ENCODE measurements at regions not wholly inside any gene's neighbourhood (a gene's known extent, or its start where the extent isn't known, plus 50 kb on each side); places are given as distances from the start of the nearest gene placed in this dataset.
"Not testable (repeated sequence)": the region's sequence is repeated elsewhere in the genome, so short reads cannot be mapped to it uniquely, and the experiment has no call there.

DNA sequence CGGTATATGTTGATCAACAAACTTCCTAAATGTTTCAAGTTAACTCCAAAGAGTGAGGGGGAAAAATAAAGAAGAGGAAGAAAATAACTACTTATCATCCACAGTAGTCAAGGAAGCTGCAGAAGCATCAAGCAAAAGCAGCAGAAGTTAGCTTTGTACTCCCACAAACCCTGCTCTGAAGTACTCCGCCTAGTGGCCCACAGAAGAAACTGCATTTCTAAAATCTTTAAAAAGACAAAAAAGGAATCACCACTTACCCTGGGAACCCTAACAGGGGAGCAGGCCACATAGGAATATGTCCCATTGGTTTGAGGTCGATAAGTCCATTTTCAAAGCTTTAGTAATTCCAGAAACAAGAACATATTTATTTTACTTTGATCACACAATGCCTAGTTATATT, 2948.3 kb upstream of the OR11H1 start:
- dilution Hi-C loops (cut with MboI; ENCODE audit: extremely low pct_ligation_motif_present, low sequenced_read_pairs); FAIRE-seq: not testable (repeated sequence)
- TF ChIP-seq, protein P1, sequence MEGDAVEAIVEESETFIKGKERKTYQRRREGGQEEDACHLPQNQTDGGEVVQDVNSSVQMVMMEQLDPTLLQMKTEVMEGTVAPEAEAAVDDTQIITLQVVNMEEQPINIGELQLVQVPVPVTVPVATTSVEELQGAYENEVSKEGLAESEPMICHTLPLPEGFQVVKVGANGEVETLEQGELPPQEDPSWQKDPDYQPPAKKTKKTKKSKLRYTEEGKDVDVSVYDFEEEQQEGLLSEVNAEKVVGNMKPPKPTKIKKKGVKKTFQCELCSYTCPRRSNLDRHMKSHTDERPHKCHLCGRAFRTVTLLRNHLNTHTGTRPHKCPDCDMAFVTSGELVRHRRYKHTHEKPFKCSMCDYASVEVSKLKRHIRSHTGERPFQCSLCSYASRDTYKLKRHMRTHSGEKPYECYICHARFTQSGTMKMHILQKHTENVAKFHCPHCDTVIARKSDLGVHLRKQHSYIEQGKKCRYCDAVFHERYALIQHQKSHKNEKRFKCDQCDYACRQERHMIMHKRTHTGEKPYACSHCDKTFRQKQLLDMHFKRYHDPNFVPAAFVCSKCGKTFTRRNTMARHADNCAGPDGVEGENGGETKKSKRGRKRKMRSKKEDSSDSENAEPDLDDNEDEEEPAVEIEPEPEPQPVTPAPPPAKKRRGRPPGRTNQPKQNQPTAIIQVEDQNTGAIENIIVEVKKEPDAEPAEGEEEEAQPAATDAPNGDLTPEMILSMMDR (optimal IDR thresholded peaks at IDR 0.05 in 1 of 3, IDR thresholded peaks at IDR 0.05 in 1 of 3, conservative IDR thresholded peaks at IDR 0.05 in 1 of 3; ENCODE audit: extremely low read depth in 1 of 3, insufficient read depth in 2 of 3, low read length in 3 of 3): peak in 1 of 3 experiments; percentile 17

DNA sequence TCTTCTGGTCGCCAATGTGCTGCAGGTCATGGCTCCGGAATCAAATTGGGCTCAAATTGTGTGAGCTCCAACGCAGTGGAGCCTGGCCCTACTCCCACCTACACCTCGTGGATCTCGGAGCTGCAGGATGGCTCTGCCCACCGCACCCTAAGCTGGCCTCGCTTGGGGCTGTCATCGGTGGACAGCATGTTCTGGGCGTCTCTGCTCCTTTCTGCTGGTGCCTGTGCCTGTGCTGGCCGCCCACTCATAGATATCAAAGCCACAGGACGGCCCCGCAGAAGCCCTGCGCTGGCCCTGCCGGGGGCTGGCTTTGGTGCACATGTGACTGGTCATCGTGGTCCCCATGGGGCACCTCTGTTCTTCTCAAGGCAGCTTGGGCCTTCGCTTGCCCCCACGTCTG, 2943.5 kb upstream of the OR11H1 start:
- DNase-seq (ENCODE audit: low read depth, low spot score); dilution Hi-C loops (cut with MboI; ENCODE audit: extremely low pct_ligation_motif_present, low sequenced_read_pairs); H3K36me3 ChIP-seq (ENCODE audit: control insufficient read depth in 2 of 2, extremely low read depth in 1 of 2, insufficient read depth in 2 of 2, low read length in 2 of 2); H3K4me2 ChIP-seq (ENCODE audit: control insufficient read depth, extremely low read depth, insufficient read depth, low read depth, low read length); H3K79me2 ChIP-seq (ENCODE audit: control insufficient read depth, insufficient read depth, low read length); H2AFZ ChIP-seq (ENCODE audit: control insufficient read depth, low read length); H3K27ac ChIP-seq (ENCODE audit: control insufficient read depth, insufficient read depth, low read length); H3K9me3 ChIP-seq (ENCODE audit: control insufficient read depth, low read depth, low read length); H3K27me3 ChIP-seq (ENCODE audit: control insufficient read depth, extremely low read depth, insufficient read depth, low read length); H3K9me1 ChIP-seq (ENCODE audit: control insufficient read depth, extremely low read depth, insufficient read depth, low read length); H3K4me3 ChIP-seq (ENCODE audit: control insufficient read depth in 2 of 3, extremely low read depth in 1 of 3, insufficient read depth in 2 of 3, low read depth in 1 of 3, low read length in 3 of 3); FAIRE-seq; H3K4me1 ChIP-seq (ENCODE audit: control insufficient read depth, extremely low read depth, insufficient read depth, low read length); H3K9ac ChIP-seq (ENCODE audit: control insufficient read depth, extremely low read depth, insufficient read depth, low read length); H4K20me1 ChIP-seq (ENCODE audit: control insufficient read depth, extremely low read depth, insufficient read depth, low read length): not testable (repeated sequence)

More for the DNA sequence above, 2948.3 kb upstream of the OR11H1 start:
- not testable (repeated sequence) for H2AFZ ChIP-seq (ENCODE audit: control insufficient read depth, low read length); H3K9ac ChIP-seq (ENCODE audit: control insufficient read depth, extremely low read depth, insufficient read depth, low read length); H3K4me3 ChIP-seq (ENCODE audit: control insufficient read depth in 2 of 3, extremely low read depth in 1 of 3, insufficient read depth in 2 of 3, low read depth in 1 of 3, low read length in 3 of 3); H3K36me3 ChIP-seq (ENCODE audit: control insufficient read depth in 2 of 2, extremely low read depth in 1 of 2, insufficient read depth in 2 of 2, low read length in 2 of 2); DNase-seq (ENCODE audit: low read depth, low spot score); H3K27ac ChIP-seq (ENCODE audit: control insufficient read depth, insufficient read depth, low read length); H3K27me3 ChIP-seq (ENCODE audit: control insufficient read depth, extremely low read depth, insufficient read depth, low read length); H4K20me1 ChIP-seq (ENCODE audit: control insufficient read depth, extremely low read depth, insufficient read depth, low read length); H3K4me2 ChIP-seq (ENCODE audit: control insufficient read depth, extremely low read depth, insufficient read depth, low read depth, low read length); H3K4me1 ChIP-seq (ENCODE audit: control insufficient read depth, extremely low read depth, insufficient read depth, low read length); H3K9me1 ChIP-seq (ENCODE audit: control insufficient read depth, extremely low read depth, insufficient read depth, low read length); H3K79me2 ChIP-seq (ENCODE audit: control insufficient read depth, insufficient read depth, low read length); H3K9me3 ChIP-seq (ENCODE audit: control insufficient read depth, low read depth, low read length)

DNA sequence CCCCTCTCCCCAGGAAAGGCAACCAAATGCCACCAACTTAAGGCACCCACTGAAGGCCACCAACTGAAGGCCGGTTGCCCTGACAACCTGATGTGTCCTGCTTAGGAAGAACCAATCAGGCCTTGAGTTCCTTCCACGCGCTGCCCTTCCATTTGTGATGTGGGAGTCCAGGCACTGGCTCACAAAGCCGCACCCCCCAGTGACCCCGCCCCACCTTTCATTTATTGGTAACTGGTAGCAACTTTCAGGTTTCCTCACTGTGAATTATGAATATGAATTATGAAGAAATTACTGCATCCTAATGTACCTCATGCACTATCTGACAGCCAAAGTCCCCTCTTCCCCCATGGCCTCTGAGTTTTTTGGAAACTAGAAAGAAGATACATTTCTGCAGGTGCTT, 2943.1 kb upstream of the OR11H1 start:
- dilution Hi-C loops (cut with MboI; ENCODE audit: extremely low pct_ligation_motif_present, low sequenced_read_pairs); H3K9me3 ChIP-seq (ENCODE audit: control insufficient read depth, low read depth, low read length); FAIRE-seq: not testable (repeated sequence)

DNA sequence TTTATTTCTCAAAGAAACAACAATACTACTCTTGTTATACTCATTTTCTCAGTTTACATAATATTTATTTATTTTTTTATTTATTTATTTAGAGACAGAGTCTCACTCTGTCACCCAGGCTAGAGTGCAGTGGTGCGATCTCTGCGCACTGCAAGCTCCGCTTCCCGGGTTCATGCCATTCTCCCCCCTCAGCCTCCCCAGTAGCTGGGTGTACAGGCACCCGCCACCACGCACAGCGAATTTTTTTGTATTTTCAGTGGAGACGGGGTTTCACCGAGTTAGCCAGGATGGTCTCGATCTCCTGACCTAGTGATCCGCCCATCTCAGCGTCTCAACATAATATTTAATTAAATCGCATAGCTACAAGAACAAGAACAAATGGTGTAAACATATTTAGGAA, 2932.3 kb upstream of the OR11H1 start:
- H3K9ac ChIP-seq (ENCODE audit: control insufficient read depth, extremely low read depth, insufficient read depth, low read length); H3K9me3 ChIP-seq (ENCODE audit: control insufficient read depth, low read depth, low read length); H3K27ac ChIP-seq (ENCODE audit: control insufficient read depth, insufficient read depth, low read length); H3K4me1 ChIP-seq (ENCODE audit: control insufficient read depth, extremely low read depth, insufficient read depth, low read length); H3K36me3 ChIP-seq (ENCODE audit: control insufficient read depth in 2 of 2, extremely low read depth in 1 of 2, insufficient read depth in 2 of 2, low read length in 2 of 2); dilution Hi-C loops (cut with MboI; ENCODE audit: extremely low pct_ligation_motif_present, low sequenced_read_pairs); H3K79me2 ChIP-seq (ENCODE audit: control insufficient read depth, insufficient read depth, low read length); H3K4me2 ChIP-seq (ENCODE audit: control insufficient read depth, extremely low read depth, insufficient read depth, low read depth, low read length); H3K27me3 ChIP-seq (ENCODE audit: control insufficient read depth, extremely low read depth, insufficient read depth, low read length); DNase-seq (ENCODE audit: low read depth, low spot score); H4K20me1 ChIP-seq (ENCODE audit: control insufficient read depth, extremely low read depth, insufficient read depth, low read length); H2AFZ ChIP-seq (ENCODE audit: control insufficient read depth, low read length); H3K9me1 ChIP-seq (ENCODE audit: control insufficient read depth, extremely low read depth, insufficient read depth, low read length); H3K4me3 ChIP-seq (ENCODE audit: control insufficient read depth in 2 of 3, extremely low read depth in 1 of 3, insufficient read depth in 2 of 3, low read depth in 1 of 3, low read length in 3 of 3); FAIRE-seq: not testable (repeated sequence)

More for the DNA sequence above, 2943.1 kb upstream of the OR11H1 start:
- not testable (repeated sequence) for H4K20me1 ChIP-seq (ENCODE audit: control insufficient read depth, extremely low read depth, insufficient read depth, low read length); H3K36me3 ChIP-seq (ENCODE audit: control insufficient read depth in 2 of 2, extremely low read depth in 1 of 2, insufficient read depth in 2 of 2, low read length in 2 of 2); H3K79me2 ChIP-seq (ENCODE audit: control insufficient read depth, insufficient read depth, low read length); H3K9me1 ChIP-seq (ENCODE audit: control insufficient read depth, extremely low read depth, insufficient read depth, low read length); H3K27me3 ChIP-seq (ENCODE audit: control insufficient read depth, extremely low read depth, insufficient read depth, low read length); H3K9ac ChIP-seq (ENCODE audit: control insufficient read depth, extremely low read depth, insufficient read depth, low read length); H3K4me1 ChIP-seq (ENCODE audit: control insufficient read depth, extremely low read depth, insufficient read depth, low read length); H3K27ac ChIP-seq (ENCODE audit: control insufficient read depth, insufficient read depth, low read length); H3K4me2 ChIP-seq (ENCODE audit: control insufficient read depth, extremely low read depth, insufficient read depth, low read depth, low read length); DNase-seq (ENCODE audit: low read depth, low spot score); H2AFZ ChIP-seq (ENCODE audit: control insufficient read depth, low read length); H3K4me3 ChIP-seq (ENCODE audit: control insufficient read depth in 2 of 3, extremely low read depth in 1 of 3, insufficient read depth in 2 of 3, low read depth in 1 of 3, low read length in 3 of 3)

Data from keratinocyte (primary cell).